CD4-positive, alpha-beta T cell treated with Interleukin-10 for 1 hour (primary cell): ENCODE measurements at regions not wholly inside any gene's neighbourhood (a gene's known extent, or its start where the extent isn't known, plus 50 kb on each side); places are given as distances from the start of the nearest gene placed in this dataset.
"Not testable (repeated sequence)": the region's sequence is repeated elsewhere in the genome, so short reads cannot be mapped to it uniquely, and the experiment has no call there.

Experiments
- DNase-seq: peaks from one replicate; pipeline ENCODE4 v3.0.0-alpha.2; 2020

- no peak for DNase-seq
Measured at GRCh38 chr22:17318817-17319216, 50.4 kb upstream of the CECR2 start.

GRCh38 chr22:17315310-17315709 lies 54.0 kb upstream of the CECR2 start:
- DNase-seq: no peak

DNA sequence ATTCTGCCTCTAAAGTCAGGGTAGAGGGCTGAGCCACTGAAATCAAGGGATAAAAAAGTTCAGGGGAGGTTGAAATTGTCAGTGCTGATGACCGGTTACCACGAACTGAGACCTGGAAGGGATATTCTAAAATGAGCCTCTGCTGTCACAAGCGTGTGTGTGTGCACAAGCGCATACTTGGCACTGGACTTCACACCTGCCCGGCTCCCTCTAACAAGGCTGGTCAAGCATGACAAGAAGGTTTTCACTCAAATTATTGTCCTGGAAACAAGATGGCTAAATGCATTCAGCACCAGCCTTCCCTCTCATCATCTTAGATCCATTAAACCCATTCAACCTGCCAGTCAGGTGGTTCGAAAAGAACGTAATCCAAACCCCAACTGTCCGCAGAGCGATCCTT lies 54.8 kb upstream of the CECR2 start:
- no peak for DNase-seq

DNA sequence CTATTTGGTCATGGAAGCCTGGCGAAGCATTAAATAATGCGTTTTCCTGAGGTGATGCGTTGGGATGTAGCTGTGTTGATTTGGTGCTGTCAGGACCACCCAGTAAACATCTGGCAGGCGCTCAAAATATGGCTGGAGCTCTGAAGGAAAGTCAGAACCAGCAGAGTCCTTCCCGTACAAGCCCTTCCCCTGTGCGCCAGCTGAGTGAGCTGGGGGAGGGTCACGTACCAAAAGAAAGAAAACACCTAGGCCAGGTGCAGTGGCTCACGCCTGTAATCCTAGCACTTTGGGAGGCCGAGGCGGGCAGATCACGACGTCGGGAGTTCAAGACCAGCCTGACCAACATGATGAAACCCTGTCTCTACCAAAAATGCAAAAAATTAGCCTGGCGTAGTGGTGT lies 55.6 kb upstream of the CECR2 start:
- no peak for DNase-seq

GRCh38 chr22:17307566-17307965 lies 61.7 kb upstream of the CECR2 start:
- no peak for DNase-seq

- DNase-seq: no peak
Measured at GRCh38 chr22:17305076-17305475, 64.2 kb upstream of the CECR2 start.

DNA sequence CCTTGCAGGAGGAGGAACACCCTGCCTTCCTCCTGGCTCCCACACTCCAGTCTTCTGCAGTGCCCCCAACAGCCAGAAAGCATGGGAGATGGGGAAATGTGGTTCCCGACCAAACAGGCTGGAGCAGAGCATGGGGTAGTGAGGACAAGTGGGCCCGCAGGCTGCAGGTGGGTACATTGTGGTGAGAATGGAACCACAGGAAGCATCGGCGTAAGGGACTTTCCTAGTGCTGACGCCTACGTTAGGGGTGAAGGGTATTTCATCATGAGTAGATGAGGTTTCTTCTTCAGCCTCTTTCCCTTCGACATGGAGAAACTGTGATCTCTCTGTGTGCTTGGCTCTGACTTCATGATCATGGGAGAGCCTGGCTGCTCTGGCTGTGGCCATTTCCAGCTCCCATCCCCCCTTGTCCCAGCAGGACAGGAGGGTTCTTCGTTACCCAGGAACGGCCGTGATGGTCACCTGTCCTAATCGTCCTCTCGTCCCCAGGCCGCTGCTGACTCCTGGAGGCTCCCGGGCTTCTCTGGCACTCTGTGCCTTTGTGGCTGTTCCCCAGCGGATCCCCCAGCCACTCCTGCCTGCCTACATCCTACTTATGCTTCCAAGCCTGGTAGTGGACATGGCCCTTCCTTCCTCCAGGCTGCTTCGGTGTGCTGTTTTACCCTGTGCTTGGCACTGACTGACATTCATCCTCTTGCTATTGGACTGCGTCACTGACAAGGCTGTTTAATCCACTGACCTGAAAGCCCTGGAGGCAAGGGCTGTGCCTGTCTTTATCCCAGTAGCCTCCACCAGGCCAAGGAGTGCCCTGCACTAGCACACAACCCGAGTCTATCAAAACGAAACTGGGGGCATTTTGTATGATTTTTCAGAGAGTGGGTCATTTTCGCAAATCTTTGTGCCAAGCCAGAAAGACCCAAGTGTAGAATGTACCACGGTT lies 65.2 kb upstream of the CECR2 start:
- DNase-seq: peak; percentile 26

GRCh38 chr22:17303441-17303839 lies 65.8 kb upstream of the CECR2 start:
- DNase-seq: no peak

DNA sequence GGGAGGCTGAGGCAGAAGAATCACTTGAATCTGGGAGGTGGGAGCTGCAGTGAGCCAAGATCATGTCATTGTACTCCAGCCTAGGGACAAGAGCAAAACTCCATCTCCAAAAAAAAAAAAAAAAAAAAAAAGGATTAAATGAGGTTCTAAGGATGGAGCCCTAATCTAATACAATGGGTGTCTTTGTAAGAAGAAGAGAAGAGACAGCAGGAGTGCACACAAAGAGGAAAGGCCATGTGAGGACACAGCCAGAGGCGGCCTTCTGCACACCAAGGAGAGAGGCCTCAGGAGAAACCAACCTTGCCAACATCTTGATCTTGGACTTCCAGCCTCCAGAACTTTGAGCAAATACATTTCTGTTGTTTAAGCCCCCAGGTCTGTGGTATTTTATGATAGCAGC lies 66.6 kb upstream of the CECR2 start:
- no peak for DNase-seq

DNA sequence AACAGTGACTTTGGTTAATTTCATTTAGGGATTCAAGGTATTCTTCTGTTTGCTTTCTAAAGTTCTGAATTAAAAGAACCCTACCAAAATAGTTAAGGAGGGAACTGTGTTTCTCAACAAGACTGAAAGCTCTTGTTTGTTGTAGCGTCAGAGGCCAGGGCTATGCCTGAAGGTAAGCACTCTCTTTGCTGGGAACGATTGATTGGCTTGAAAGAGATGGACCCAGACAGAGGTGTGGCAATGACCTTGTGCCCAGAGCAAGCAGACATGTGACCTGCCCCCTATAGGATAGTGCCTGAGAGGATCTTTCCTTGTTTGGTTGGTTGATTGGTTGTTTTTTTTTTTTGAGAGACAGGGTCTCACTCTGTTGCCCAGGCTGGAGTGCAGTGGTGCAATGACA lies 68.3 kb upstream of the CECR2 start:
- no peak for DNase-seq

DNA sequence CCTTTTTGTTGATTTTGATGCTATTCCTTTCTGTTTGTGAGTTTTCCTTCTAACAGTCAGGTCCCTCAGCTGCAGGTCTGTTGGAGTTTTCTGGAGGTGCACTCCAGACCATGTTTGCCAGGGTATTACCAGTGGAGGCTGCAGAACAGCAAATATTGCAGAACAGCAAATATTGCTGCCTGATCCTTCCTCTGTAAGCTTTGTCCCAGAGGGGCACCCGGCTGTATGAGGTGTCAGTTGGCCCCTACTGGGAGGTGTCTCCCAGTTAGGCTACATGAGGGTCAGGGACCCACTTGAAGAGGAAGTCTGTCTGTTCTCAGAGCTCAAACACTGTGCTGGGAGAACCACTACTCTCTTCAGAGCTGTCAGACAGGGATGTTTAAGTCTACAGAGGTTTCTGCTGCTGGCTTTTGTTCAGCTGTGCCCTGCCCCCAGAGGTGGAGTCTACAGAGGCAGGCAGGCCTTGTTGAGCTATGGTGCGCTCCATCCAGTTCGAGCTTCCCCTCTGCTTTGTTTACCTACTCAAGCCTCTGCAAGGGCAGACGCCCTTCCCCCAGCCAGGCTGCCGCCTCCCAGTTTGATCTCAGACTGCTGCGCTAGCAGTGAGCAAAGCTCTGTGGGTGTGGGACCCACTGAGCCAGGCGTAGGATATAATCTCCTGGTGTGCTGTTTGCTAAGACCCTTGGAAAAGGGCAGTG lies 70.3 kb upstream of the CECR2 start:
- not testable (repeated sequence) for DNase-seq

DNA sequence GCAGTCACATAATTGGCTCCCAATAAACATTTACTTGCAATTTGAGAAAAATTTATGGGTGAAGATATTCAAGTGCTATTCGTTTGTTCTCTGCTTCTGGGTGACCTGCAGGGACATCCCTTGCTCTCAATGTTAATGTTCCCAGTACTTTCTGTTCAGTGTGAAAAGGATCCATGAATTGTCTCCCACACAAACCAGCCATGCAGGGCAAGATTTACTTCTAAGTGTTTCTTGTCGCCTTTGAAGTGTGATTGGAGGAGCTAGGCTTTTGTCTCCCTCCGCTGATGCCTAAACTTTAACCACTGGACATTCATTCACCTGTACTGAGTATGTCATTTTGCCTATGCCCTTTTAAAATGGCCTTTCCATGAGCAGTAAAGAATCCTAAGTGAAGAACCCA lies 66.4 kb upstream of the ADA2 start:
- DNase-seq: no peak

GRCh38 chr22:17284888-17285287 lies 65.7 kb upstream of the ADA2 start:
- DNase-seq: no peak

DNA sequence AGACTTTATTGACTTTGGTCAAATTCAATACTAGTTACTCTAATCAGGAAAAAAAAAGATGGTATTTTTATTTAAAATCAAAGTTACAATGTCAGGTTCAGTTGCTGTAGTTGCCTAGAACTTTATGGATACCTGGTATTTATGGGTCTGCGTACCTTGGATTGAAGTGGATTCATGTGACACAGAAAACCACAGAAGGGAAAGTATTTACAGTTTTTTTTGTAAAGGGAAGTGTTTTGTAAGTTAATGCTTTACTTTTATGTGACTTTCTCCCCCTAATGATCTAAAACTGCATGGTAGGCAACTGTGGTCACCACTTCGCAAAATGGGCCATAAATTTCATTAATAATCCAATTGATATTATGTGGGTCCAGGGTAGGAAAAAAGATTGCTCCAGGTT lies 65.2 kb upstream of the ADA2 start:
- no peak for DNase-seq

DNA sequence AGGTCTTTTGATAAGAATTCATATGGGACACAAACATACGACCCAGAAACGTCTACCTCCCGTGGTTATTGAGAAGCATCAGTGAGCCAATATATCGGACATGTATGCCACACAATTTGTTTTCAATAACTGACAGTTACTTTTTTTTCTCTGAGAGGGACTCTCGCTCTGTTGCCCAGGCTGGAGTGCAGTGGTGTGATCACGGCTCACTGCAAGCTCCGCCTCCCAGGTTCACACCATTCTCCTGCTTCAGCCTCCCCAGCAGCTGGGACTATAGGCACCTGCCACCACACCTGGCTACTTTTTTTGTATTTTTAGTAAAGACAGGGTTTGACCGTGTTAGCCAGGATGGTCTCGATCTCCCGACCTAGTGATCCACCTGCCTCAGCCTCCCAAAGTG lies 64.6 kb upstream of the ADA2 start:
- DNase-seq: not testable (repeated sequence)

- DNase-seq: no peak
Measured at GRCh38 chr22:17283423-17283822, 64.2 kb upstream of the ADA2 start.

- DNase-seq: peak; percentile 6
Measured at GRCh38 chr22:17281440-17281841, 62.2 kb upstream of the ADA2 start.

DNA sequence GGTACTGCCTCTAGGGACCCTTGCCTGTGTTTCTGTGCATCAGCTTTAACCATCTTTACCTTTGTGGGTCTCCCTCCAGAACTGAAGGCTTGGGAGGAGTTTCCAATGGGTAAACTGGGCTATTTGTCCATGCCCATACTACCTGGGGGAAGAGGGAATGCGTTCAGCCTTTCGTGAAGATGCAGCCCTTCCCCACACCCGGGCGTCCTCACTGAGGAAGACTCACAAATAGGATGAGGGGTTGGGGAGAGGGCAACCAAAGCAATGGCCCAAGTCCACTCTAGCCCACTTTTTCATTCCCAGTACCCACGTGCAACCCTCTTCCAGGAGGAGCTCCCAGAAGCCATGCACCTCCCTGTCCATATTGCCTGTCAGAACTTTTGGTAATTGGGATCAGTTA lies 61.8 kb upstream of the ADA2 start:
- DNase-seq: no peak

GRCh38 chr22:17272511-17272991 lies 53.3 kb upstream of the ADA2 start:
- no peak for DNase-seq

DNA sequence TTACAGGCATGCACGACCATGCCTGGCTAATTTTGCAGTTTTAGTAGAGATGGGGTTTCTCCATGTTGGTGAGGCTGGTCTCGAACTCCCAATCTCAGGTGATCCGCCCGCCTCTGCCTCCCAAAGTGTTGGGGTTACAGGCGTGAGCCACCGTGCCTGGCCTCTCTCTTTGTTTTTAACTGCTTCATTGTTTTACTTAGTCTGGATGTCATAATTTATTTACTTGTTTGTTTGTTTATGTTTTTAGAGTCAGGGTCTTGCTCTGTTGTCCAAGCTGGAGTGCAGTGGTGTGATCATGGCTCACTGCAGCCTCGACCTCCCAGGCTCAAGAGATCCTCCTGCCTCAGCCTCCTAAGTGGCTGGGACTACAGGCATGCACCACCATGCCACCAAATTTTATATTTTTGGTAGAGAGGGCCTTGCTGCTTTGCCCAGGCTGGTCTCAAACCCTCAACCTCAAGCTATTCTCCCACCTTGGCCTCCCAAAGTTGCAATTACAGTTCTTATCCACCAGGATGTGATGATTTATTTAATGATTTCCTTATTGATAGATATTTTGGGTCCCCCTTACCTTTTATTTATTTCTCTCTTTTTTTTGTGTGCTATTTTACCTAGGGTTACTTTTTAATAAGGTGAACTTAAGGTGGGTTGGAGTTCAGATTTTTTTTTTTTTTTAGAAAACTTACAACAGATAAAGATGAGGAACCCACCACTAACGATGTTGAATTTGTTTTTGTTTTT lies 52.6 kb upstream of the ADA2 start:
- no peak for DNase-seq

GRCh38 chr22:17269607-17270261 lies 50.5 kb upstream of the ADA2 start:
- DNase-seq: no peak

DNA sequence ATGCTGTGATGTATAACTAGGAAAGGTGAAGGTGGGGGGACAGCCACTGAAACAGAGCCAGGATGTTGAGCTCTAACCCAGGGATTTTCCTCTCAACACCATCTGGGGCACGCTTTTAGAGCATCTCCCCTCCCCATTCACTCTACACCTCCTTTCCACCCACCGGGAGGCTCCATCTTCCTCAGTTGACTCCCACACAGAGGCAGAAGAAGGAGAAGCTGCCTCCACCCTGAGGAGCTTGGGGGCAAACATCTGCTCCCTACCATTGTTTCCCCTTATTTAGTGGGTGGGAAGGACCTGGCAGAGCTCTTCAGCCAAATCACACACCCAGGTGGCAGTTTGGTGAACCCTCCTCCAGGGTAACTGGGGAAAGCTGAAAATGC lies 50.0 kb upstream of the ADA2 start:
- DNase-seq: no peak
